Stimulated activated CD8-positive, alpha-beta memory T cell treated with anti-CD3 and anti-CD28 coated beads, Interleukin-4, amount 100 ng/mL, for 48 hours (primary cell): ENCODE measurements at regions not wholly inside any gene's neighbourhood (a gene's known extent, or its start where the extent isn't known, plus 50 kb on each side); places are given as distances from the start of the nearest gene placed in this dataset.

Experiments
- DNase-seq: peaks from one replicate; pipeline ENCODE4 v3.0.0-alpha.2; 2020

- DNase-seq: no peak
These were observed 88.2 kb upstream of the ABI3BP start for GRCh38 chr3:101081446-101081845.

GRCh38 chr3:101077361-101078011, 84.3 kb upstream of the ABI3BP start:
- DNase-seq: no peak

- DNase-seq: no peak
These were observed 81.3 kb upstream of the ABI3BP start for GRCh38 chr3:101074518-101074917.

GRCh38 chr3:101072300-101072699, 79.1 kb upstream of the ABI3BP start:
- no peak for DNase-seq

- DNase-seq: no peak
These were observed 77.5 kb upstream of the ABI3BP start for GRCh38 chr3:101070799-101071121.

- peak; percentile 82 for DNase-seq
These were observed 76.9 kb upstream of the ABI3BP start for GRCh38 chr3:101069901-101070798.

- no peak for DNase-seq
These were observed 75.8 kb upstream of the ABI3BP start for GRCh38 chr3:101068876-101069606.

GRCh38 chr3:101066711-101067129, 73.5 kb upstream of the ABI3BP start:
- no peak for DNase-seq

GRCh38 chr3:101065962-101066361, 72.7 kb upstream of the ABI3BP start:
- no peak for DNase-seq

- DNase-seq: no peak
These were observed 70.2 kb upstream of the ABI3BP start for GRCh38 chr3:101063401-101063800.

GRCh38 chr3:101061312-101061711, 68.1 kb upstream of the ABI3BP start:
- no peak for DNase-seq

GRCh38 chr3:101050866-101051265, 57.6 kb upstream of the ABI3BP start:
- no peak for DNase-seq

- DNase-seq: no peak
These were observed 56.8 kb upstream of the ABI3BP start for GRCh38 chr3:101050046-101050445.

GRCh38 chr3:101049532-101049931, 56.3 kb upstream of the ABI3BP start:
- no peak for DNase-seq

GRCh38 chr3:101043687-101044078, 50.5 kb upstream of the ABI3BP start:
- DNase-seq: no peak

GRCh38 chr3:101042996-101043686, 49.9 kb upstream of the ABI3BP start:
- DNase-seq: no peak
